CD4-positive, alpha-beta memory T cell (primary cell): ENCODE measurements at regions not wholly inside any gene's neighbourhood (a gene's known extent, or its start where the extent isn't known, plus 50 kb on each side); places are given as distances from the start of the nearest gene placed in this dataset.

Experiments used
- CTCF ChIA-PET: fragments of 350-600 bp; sonication (Branson Sonifier 250); formaldehyde crosslinking; loops from one replicate; lab custom pipeline; 2021; ENCODE audit warnings: inconsistent platforms; ENCODE audit not compliant: partially characterized antibody; lab: Charles Lee
- POLR2A ChIA-PET: fragments of 350-600 bp; sonication (Branson Sonifier 250); formaldehyde crosslinking; loops from one replicate; lab custom pipeline; 2021; ENCODE audit not compliant: partially characterized antibody; lab: Charles Lee
- DNase-seq, 5 donors: peaks; one replicate each; pipeline versions ENCODE4 v3.0.0 to v3.0.0-alpha.2; 2020 to 2022; ENCODE audit warnings: mixed read lengths in 1 of 5
- H3K27ac ChIP-seq: one replicate; pipeline ENCODE4 v1.7.0; 2013; ENCODE audit warnings: low read depth, low read length
- H3K27me3 ChIP-seq: 2 replicates; pipeline ENCODE4 v1.7.0; 2013; ENCODE audit warnings: mild to moderate bottlenecking, low read length, moderate library complexity; ENCODE audit not compliant: insufficient read depth
- H3K36me3 ChIP-seq: 2 replicates; pipeline ENCODE4 v1.7.0; 2013; ENCODE audit warnings: mild to moderate bottlenecking, low read length, moderate library complexity; ENCODE audit not compliant: insufficient read depth
- H3K4me1 ChIP-seq: 2 replicates; pipeline ENCODE4 v1.7.0; 2013; ENCODE audit warnings: mild to moderate bottlenecking, low read length, moderate library complexity; ENCODE audit not compliant: insufficient read depth
- H3K4me3 ChIP-seq, 2 donors: one replicate each; pipeline ENCODE4 v1.7.0; 2013; ENCODE audit warnings: low read length in 2 of 2, mild to moderate bottlenecking in 1 of 2
- H3K9me3 ChIP-seq, 2 donors: one replicate each; pipeline ENCODE4 v1.7.0; 2013; ENCODE audit warnings: low read length in 2 of 2, control low read depth in 1 of 2; ENCODE audit not compliant: control insufficient read depth in 1 of 2
- H3K27ac Mint-ChIP-seq, 7 donors: one replicate each; pipeline ENCODE4 v1.8.0; 2020 to 2021; ENCODE audit warnings: mixed read lengths in 7 of 7, mild to moderate bottlenecking in 6 of 7, inconsistent platforms in 3 of 7, moderate library complexity in 3 of 7
- H3K27me3 Mint-ChIP-seq, 2 donors: one replicate each; pipeline ENCODE4 v1.8.0; 2020 to 2021; ENCODE audit warnings: mixed read lengths in 2 of 2
- H3K36me3 Mint-ChIP-seq, 2 donors: one replicate each; pipeline ENCODE4 v1.8.0; 2020 to 2021; ENCODE audit warnings: mixed read lengths in 2 of 2, inconsistent platforms in 1 of 2, mild to moderate bottlenecking in 1 of 2
- H3K4me1 Mint-ChIP-seq, 4 donors: one replicate each; pipeline ENCODE4 v1.8.0; 2020 to 2021; ENCODE audit warnings: mixed read lengths in 4 of 4, mild to moderate bottlenecking in 1 of 4
- H3K4me3 Mint-ChIP-seq, 8 donors: one replicate each; pipeline ENCODE4 v1.8.0; 2020 to 2021; ENCODE audit warnings: mixed read lengths in 8 of 8, mild to moderate bottlenecking in 7 of 8, moderate library complexity in 6 of 8, inconsistent platforms in 3 of 8
- H3K9me3 Mint-ChIP-seq, 8 donors: one replicate each; pipeline ENCODE4 v1.8.0; 2020 to 2021; ENCODE audit warnings: mixed read lengths in 8 of 8, mild to moderate bottlenecking in 5 of 8, inconsistent platforms in 3 of 8, moderate library complexity in 1 of 8
- intact Hi-C: fragments of 100-400 bp; cut with micrococcal nuclease; formaldehyde crosslinking; loops from one replicate; pipeline ENCODE4 v1.15.1; 2023

DNA sequence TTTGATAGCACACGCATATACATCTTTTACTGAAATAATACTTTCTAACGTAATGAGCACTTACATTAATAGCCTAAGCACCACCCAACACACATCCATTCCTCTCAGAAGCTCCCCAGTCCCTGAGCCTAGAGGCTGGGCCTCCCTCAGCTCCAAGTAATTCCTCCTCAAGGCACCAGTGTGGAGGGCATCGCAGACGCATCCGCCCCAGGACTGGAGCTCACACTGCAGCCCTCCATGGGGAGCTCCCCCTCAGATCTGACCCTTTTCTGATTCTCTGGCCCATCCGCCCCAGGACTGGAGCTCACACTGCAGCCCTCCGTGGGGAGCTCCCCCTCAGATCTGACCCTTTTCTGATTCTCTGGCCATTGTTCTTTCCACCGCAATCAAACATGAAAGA, 60.4 kb upstream of the SNTG2 start:
- no peak for DNase-seq
- intact Hi-C loops, result no loop called here
- Mint-ChIP-seq H3K4me3 (no peak overlapping the region), H3K27me3 (peaks cover 24 to 26% of the 10 kb centered on the region in 2 donors), H3K27ac (no peak overlapping the region), H3K9me3 (peaks cover 0 to 7% (median 1%) of the 10 kb centered on the region in 8 donors), H3K36me3 (no peaks in the 10 kb centered on the region), H3K4me1 (peaks cover 0 to 5% (median 2%) of the 10 kb centered on the region in 4 donors)
- H3K36me3 ChIP-seq, result no peaks in the 10 kb centered on the region
- H3K4me1 ChIP-seq, result no peaks in the 10 kb centered on the region
- H3K27ac ChIP-seq, result no peak overlapping the region
- no peaks in the 10 kb centered on the region for H3K9me3 ChIP-seq
- ChIA-PET CTCF (no interaction called here), POLR2A (no interaction called here)
- no peaks in the 10 kb centered on the region for H3K27me3 ChIP-seq
- no peak overlapping the region for H3K4me3 ChIP-seq

DNA sequence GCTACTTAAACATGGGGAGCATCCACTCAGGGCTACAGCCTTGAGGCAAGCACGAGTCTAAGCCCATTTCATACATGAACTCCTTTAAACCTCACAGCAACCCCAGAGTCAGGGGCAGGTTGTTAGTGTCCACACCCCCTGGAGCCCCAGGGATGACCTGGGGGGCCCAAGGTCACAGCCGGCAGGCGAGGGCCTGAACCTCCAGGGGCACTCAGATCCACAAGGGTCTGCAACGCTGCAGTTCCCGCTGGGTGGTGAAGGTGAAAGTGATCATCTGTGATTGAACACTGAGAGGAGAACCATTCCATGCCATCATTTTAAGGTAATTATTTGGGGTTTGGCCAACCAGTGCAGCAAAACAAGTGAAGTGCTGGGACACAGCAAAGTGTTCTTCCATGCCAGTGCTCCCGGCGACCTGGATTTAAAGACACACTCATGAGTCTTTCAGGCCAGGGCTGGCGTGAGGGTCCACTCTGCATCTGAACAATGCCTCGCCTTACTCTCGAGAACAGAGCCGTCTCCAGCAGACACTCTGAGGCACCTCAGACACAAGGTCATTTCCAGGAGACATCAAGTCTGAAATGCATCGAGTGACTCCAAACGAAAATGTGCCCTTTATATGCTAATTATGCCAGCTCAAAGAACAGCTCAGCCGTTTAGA, 61.6 kb upstream of the SNTG2 start:
- Histone ChIP-seq H3K9me3 (no peaks in the 10 kb centered on the region), H3K4me1 (no peaks in the 10 kb centered on the region), H3K4me3 (no peak overlapping the region), H3K36me3 (no peaks in the 10 kb centered on the region), H3K27ac (no peak overlapping the region), H3K27me3 (no peaks in the 10 kb centered on the region)
- Mint-ChIP-seq H3K4me1 (peaks cover 0 to 5% (median 2%) of the 10 kb centered on the region in 4 donors), H3K9me3 (peaks cover 0 to 3% (median 0%) of the 10 kb centered on the region in 8 donors), H3K27ac (no peak overlapping the region), H3K4me3 (no peak overlapping the region), H3K27me3 (peaks cover 26 to 36% of the 10 kb centered on the region in 2 donors), H3K36me3 (no peaks in the 10 kb centered on the region)
- ChIA-PET CTCF (no interaction called here), POLR2A (no interaction called here)
- intact Hi-C loops, result no loop called here
- no peak for DNase-seq

DNA sequence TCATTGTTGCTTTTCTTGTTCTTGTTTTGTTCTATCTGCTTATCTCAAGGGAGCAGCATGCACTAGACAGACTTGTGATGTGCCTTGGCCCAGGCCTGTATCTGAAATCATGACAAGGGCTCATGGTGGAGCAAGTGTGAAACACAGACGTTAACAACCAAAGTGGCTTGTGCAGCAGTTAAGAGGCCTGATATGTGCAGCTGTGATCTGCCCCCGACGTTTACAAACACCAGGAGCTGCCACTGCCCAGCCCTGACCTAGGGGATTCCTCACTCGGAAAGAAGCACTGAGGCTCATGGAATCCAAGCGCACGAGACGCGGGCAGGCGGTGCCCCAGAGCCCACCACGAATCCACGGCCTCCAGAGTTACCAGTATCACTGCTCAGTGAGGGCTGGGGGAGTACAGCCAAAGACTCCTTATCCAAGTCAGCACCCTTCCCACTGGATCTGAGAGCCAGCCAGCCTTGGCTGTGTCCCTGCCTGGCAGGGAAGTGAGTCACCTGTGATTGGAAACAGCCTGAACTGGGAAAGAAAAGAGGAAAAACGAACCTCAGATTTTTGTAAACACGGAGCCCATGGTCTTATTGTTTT, 62.3 kb upstream of the SNTG2 start:
- intact Hi-C loops, result no loop called here
- CTCF ChIA-PET, result no interaction called here
- Histone ChIP-seq H3K36me3 (no peaks in the 10 kb centered on the region), H3K9me3 (no peaks in the 10 kb centered on the region), H3K4me1 (no peaks in the 10 kb centered on the region), H3K4me3 (no peak overlapping the region), H3K27ac (no peak overlapping the region), H3K27me3 (no peaks in the 10 kb centered on the region)
- no peak overlapping the region for H3K4me3 Mint-ChIP-seq
- H3K9me3 Mint-ChIP-seq, result peaks cover 0 to 3% (median 0%) of the 10 kb centered on the region in 8 donors
- no peak overlapping the region for H3K27ac Mint-ChIP-seq
- no peaks in the 10 kb centered on the region for H3K36me3 Mint-ChIP-seq
- POLR2A ChIA-PET, result no interaction called here
- peaks cover 26 to 37% of the 10 kb centered on the region in 2 donors for H3K27me3 Mint-ChIP-seq
- H3K4me1 Mint-ChIP-seq, result peaks cover 0 to 5% (median 2%) of the 10 kb centered on the region in 4 donors
- no peak for DNase-seq

DNA sequence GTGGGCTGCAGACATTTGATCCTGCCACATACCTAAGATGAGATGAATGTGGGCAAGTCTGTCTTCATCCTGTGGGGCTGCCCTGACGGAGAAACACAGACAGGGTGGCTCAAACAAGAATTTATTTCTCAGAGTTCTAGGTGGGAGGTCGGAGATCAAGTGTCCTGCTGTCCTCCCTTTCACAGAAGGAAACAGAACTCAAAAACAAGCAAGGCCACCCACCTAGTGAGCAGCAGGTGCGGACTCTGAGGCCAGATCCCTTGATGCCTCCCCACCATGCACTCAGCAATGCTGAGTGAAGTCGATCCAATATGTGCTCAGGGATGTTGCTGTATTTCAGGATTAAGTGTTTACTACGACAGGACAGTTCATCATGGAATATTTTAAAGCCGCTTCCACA, 63.0 kb upstream of the SNTG2 start:
- Histone ChIP-seq H3K9me3 (no peaks in the 10 kb centered on the region), H3K27ac (no peak overlapping the region), H3K4me1 (no peaks in the 10 kb centered on the region), H3K27me3 (peaks cover 3% of the 10 kb centered on the region), H3K4me3 (no peak overlapping the region), H3K36me3 (no peaks in the 10 kb centered on the region)
- ChIA-PET POLR2A (no interaction called here), CTCF (no interaction called here)
- H3K36me3 Mint-ChIP-seq, result no peaks in the 10 kb centered on the region
- no peak for DNase-seq
- intact Hi-C loops, result no loop called here
- no peak overlapping the region for H3K27ac Mint-ChIP-seq
- H3K4me3 Mint-ChIP-seq, result no peak overlapping the region
- H3K4me1 Mint-ChIP-seq, result peaks cover 0 to 5% (median 2%) of the 10 kb centered on the region in 4 donors
- H3K27me3 Mint-ChIP-seq, result peaks cover 27 to 34% of the 10 kb centered on the region in 2 donors
- peaks cover 0 to 3% (median 0%) of the 10 kb centered on the region in 8 donors for H3K9me3 Mint-ChIP-seq

DNA sequence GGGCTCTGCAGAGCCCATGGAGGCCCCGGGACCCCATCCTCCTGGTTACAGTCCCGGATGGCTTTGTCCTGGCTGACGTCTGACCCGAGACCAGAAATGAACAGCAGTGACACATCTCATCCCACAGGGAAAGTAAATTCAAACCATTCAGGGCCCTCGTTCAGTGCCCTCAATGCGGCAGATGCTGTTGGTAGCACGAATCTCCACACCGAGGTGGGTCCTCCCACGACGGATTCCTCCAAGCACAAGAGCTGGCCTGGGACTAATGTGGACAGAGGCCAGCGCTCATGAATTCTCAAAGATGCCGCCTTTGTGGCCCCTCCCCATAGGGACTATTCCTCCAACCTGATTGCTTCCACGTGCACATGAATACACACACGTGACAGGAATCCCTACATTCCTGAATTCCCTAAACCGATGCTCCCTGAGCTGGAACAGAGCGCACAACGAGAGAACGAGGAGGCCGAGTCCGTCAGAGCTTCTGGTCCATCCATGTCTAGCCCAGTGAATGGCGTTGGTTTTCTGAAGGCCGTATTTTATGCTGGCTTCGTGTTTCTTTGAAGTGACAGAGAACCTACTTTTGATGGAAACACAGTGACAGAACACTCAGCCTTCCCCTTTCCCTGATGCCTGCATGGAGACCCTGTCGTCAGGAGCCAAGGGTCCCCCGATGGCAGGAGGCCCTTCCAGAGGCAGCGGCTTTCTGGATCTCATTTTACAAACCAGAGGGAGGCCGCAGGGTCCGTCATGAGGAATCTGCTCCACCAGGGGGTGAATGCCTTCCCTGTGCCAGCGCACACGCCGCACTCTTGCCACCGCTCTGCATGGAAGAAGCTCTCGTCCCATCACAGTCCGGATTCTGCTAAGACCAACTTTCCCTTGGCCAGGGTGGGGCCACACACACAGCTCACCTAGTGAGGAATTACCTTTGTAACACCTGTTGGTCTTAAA, 64.3 kb upstream of the SNTG2 start:
- Mint-ChIP-seq H3K27ac (no peak overlapping the region), H3K27me3 (peaks cover 16 to 24% of the 10 kb centered on the region in 2 donors), H3K4me3 (no peak overlapping the region), H3K36me3 (no peaks in the 10 kb centered on the region), H3K9me3 (peaks cover 0 to 2% (median 0%) of the 10 kb centered on the region in 8 donors), H3K4me1 (no peaks in the 10 kb centered on the region)
- no peaks in the 10 kb centered on the region for H3K9me3 ChIP-seq
- no peaks in the 10 kb centered on the region for H3K4me1 ChIP-seq
- ChIA-PET POLR2A (no interaction called here), CTCF (no interaction called here)
- H3K4me3 ChIP-seq, result no peak overlapping the region
- no peak for DNase-seq
- H3K27ac ChIP-seq, result no peak overlapping the region
- H3K27me3 ChIP-seq, result peaks cover 7% of the 10 kb centered on the region
- intact Hi-C loops, result no loop called here
- no peaks in the 10 kb centered on the region for H3K36me3 ChIP-seq

DNA sequence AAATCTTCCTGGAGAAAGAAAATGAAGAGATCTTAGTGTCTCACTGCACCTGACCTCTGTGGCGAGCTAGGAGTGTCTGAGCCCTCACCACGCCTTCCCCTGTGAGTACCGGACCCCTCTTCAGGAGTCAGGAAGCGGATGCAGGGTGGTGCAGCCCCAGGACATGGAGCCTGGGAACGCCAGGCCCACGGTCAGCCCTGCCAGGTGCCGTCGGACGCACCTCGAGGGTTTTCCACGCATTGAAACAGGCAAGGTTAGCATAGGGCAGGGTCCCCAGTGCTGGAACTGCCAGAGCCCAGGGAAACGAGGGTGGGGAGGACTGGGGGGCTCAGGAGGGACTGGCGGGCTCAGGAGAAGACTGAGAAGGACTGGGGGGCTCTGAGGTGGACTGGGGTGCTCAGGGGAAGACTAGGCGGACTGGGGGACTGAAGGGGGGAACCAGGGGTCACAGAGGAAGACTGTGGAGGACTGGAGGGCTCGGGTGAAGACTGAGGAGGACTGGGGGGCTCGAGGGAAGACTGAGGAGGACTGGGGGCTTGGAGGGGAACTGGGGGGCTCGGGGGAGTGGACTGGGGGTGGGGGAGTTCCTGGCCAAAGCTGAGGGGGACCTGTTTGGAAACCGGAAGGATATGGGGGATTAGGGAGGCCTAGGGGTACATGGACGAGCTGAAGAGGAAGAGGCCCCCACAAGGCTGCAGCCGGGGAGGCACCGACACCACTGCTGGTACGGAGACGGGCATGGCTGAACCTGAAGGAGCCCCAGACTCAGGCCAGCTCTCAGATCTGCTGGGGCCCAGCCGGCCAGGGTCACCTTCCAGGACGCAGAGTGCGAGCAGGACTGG, 65.2 kb upstream of the SNTG2 start:
- DNase-seq, result no peak
- no peaks in the 10 kb centered on the region for H3K9me3 ChIP-seq
- ChIA-PET CTCF (no interaction called here), POLR2A (no interaction called here)
- intact Hi-C loops, result no loop called here
- H3K27ac ChIP-seq, result no peak overlapping the region
- peaks cover 13 to 24% of the 10 kb centered on the region in 2 donors for H3K27me3 Mint-ChIP-seq
- no peaks in the 10 kb centered on the region for H3K4me1 Mint-ChIP-seq
- peaks cover 0 to 2% (median 0%) of the 10 kb centered on the region in 8 donors for H3K9me3 Mint-ChIP-seq
- H3K4me3 ChIP-seq, result no peak overlapping the region
- H3K4me1 ChIP-seq, result no peaks in the 10 kb centered on the region
- H3K27me3 ChIP-seq, result peaks cover 7% of the 10 kb centered on the region
- H3K36me3 Mint-ChIP-seq, result no peaks in the 10 kb centered on the region
- no peaks in the 10 kb centered on the region for H3K36me3 ChIP-seq
- H3K4me3 Mint-ChIP-seq, result no peak overlapping the region
- no peak overlapping the region for H3K27ac Mint-ChIP-seq
